ENCODE measurements at regions not wholly inside any gene's neighbourhood (a gene's known extent, or its start where the extent isn't known, plus 50 kb on each side); places are given as distances from the start of the nearest gene placed in this dataset.
"Not testable (repeated sequence)": the region's sequence is repeated elsewhere in the genome, so short reads cannot be mapped to it uniquely, and the experiment has no call there.

DNA sequence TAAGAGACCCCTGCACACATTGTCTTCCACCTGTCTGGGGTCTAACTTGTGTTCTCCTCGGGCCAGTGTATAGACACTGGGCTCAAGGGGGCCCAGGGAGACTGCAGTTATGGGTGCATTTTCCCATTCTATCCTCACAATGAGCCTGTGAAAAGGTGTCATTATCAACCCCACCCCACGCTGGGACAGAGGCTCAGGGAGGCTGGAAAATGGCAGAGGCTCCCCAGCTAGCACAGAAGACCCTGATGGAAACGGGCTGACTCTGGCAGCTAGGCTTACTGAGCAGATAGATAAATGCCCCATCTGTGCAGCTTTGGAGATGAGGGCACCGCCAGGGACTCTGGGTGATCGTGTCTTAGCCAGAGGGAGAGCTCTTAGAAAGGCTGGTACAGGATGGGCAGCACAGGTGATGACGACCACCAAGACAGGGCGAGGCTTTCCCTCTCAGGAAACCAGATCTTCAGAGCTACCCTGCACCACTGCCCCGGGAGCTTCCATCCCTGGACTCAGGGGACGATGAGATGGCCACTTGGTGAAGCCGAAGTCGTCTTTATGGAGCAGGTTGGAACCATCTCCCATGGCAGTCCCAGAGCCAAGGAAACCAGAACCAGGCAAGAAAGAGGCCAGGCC is 58.2 kb upstream of the CHST15 start:
- no peak for DNase-seq (ENCODE audit: low read depth in 2 of 3, low spot score in 2 of 3)

DNA sequence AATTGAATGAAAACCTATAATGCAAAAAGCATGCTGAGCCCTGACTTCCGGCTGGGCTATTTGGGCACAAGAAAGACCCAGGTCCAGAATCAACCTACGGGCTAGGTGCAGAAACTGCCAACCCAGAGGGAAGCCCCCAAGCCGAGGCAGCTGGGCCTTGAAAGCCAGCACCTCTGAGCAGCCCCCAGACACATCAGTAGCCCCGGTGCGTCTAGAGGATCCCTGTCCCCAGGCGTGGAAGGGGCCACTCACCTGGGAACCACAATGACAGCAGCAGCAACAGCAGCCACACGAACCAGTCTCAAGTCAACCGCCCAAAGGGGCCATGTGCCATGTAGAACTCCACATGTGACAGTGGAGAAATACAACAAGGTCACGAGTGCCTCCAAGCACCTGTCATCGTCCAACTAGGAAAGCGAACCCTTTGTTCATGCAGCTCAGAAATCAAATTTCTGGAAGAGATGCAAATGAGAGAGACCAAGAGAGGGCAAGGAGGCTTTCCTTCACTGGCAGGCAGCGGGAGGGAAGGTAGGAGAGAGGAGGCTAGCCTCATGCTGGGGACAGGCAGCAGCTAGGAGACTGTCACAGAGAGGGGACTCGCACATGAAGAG is 57.5 kb upstream of the CHST15 start:
- no peak for DNase-seq (ENCODE audit: low read depth in 2 of 3, low spot score in 2 of 3)

- no peak for DNase-seq (ENCODE audit: low read depth in 2 of 3, low spot score in 2 of 3)
Measured at GRCh38 chr10:124150189-124150806, 56.9 kb upstream of the CHST15 start.

DNA sequence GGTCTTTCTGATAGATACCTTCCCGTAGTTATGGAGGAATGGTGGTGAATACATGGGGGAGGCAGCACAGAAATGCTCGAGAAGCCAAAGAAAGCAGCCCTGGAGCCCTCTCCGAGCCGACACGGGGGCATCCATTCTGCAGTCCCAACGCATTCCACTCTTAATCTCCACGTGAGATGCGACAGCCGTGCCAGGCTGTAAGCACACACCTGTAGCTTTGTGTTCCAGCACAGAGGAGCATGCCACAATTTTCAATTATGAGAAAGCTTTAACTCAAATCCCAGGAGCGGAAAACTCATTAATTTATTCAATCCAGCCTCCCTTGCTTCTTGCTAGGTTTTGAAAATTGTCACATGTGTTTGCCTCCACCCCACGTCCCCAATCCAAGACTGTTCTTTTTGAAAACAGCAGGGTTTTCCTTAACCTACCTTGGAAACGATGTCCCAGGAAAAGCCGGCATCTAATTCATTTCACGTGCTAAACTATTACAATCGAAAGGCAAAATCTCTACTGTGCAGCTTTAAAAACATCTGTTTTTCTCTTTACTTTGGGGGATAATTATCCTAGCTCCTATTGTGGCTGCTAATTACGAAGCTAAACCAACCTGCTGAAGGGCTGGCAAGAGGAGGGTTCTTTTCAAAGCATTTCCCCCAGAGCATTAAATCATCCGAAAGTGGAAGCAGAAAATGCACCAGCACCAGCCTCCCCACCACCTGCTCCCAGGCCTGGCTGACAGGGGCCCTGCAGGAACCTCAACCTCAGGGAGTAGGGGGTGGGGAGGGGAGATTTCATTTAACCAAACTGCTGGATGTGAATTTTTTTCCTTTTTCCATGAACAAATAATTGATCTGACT is 56.0 kb upstream of the CHST15 start:
- DNase-seq (ENCODE audit: low read depth in 2 of 3, low spot score in 2 of 3) = no peak

DNA sequence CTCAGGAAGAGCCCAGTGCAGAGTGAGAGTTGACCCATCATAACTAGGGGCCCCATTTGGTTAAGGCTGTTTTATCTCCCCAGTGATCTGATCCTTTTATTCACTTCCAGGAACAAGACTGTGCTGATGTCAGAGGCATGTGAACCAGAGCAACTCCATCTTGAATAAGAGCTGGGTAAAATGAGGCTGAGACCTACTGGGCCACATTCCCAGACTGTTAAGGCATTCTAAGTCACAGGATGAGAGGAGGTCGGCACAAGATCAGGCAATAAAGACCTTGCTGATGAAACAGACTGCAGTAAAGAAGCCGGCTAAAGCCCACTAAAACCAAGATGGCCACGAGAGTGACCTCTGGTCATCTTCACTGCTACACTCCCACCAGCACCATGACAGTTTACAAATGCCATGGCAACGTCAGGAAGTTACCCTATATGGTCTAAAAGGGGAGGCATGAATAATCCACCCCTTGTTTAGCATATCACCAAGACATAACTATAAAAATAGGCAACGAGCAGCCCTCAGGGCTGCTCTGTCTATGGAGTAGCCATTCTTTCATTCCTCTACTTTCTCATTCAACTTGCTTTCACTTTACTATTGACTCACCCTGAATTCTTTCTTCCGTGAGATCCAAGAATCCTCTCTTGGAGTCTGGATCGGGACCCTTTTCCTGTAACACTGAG is 55.3 kb upstream of the CHST15 start:
- not testable (repeated sequence) for DNase-seq (ENCODE audit: low read depth in 2 of 3, low spot score in 2 of 3)

DNA sequence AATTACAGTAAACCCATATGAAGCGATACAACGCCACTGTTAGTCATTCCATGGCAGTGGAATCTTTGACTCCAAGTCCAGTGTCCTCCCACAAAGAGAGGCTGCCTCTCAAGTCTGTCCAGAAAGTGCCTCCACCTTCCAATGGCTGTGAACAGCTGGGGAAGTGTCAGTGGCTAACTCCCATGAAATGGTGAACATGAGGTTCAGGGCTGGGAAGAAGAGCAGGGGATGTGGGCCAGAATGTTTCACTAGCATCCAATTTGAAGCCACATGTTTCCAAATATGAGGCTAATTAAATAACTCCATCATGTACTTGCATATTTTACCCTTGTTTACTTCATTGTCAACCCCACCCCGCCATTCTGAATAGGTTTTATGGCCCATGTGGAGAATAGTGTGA is 53.1 kb upstream of the CHST15 start:
- no peak for DNase-seq (ENCODE audit: low read depth in 2 of 3, low spot score in 2 of 3)

DNA sequence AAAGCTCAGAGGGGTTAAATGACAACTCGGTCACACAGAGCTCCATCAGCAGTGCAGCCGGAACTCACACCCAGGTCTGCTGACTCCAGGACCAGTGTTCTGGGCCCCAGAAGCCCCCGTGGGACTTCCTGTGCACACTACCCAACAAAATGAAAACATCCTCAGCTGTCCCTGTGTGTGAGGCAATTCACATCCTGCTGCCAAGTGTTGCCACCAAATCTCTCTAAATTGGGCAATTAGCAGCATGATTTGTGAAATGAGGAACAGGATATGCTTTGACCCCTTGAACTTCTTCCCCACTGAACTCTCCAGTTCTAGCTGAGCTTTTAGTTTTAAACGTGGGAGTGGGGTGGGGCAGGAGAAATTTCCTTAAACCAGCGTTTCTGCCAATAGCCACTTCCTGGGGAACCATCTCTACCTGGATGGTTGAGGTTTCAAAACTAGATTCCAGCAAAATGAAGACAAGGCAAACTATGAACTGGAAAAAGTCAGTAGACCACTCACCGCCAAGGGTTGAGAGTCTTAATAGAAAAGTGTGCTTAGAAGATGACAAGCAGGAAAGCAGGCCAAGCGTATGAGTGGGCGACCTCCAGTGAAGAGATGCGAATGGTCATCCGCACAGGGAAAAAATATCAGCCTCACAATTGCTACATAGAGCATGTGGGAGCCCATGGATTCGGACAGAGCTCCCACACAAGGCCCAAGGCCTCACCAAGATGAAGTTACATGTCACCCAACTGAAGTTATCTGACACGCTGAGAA is 51.9 kb upstream of the CHST15 start:
- DNase-seq (ENCODE audit: low read depth in 2 of 3, low spot score in 2 of 3) = no peak

DNA sequence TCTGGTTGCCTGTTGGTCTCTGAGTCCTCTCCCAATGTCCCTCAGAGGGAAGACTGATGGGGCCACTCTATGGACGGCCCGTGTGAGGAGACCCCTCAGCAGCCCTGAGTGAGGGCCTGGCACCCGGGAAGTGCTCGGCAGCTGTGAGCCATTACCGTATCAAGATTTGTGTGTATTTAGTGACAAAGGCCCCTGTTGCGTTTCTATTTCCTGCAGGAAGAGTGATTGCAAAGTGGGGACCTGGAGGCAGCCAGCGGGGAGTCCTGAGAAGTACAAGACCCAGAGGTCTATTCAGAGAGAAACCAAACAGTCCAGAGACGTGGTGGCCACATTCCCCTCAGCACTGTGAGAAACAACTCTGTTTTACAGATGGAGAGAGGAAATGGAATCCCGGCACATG is 51.1 kb upstream of the CHST15 start:
- DNase-seq (ENCODE audit: low read depth in 2 of 3, low spot score in 2 of 3) = no peak

- DNase-seq (ENCODE audit: low read depth in 2 of 3, low spot score in 2 of 3) = no peak
Measured at GRCh38 chr10:124143721-124144120, 50.3 kb upstream of the CHST15 start.
